ENCODE measurements at regions not wholly inside any gene's neighbourhood (a gene's known extent, or its start where the extent isn't known, plus 50 kb on each side); places are given as distances from the start of the nearest gene placed in this dataset.

GRCh38 chr13:20342311-20342710, 110.2 kb upstream of the GJB6 start:
- no peak for TF ChIP-seq ZFX (IDR thresholded peaks at IDR 0.05)
- TF ChIP-seq, protein P1, sequence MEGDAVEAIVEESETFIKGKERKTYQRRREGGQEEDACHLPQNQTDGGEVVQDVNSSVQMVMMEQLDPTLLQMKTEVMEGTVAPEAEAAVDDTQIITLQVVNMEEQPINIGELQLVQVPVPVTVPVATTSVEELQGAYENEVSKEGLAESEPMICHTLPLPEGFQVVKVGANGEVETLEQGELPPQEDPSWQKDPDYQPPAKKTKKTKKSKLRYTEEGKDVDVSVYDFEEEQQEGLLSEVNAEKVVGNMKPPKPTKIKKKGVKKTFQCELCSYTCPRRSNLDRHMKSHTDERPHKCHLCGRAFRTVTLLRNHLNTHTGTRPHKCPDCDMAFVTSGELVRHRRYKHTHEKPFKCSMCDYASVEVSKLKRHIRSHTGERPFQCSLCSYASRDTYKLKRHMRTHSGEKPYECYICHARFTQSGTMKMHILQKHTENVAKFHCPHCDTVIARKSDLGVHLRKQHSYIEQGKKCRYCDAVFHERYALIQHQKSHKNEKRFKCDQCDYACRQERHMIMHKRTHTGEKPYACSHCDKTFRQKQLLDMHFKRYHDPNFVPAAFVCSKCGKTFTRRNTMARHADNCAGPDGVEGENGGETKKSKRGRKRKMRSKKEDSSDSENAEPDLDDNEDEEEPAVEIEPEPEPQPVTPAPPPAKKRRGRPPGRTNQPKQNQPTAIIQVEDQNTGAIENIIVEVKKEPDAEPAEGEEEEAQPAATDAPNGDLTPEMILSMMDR (conservative IDR thresholded peaks at IDR 0.05) = no peak
- H3K27ac ChIP-seq = peak overlapping the region; percentile 44

DNA sequence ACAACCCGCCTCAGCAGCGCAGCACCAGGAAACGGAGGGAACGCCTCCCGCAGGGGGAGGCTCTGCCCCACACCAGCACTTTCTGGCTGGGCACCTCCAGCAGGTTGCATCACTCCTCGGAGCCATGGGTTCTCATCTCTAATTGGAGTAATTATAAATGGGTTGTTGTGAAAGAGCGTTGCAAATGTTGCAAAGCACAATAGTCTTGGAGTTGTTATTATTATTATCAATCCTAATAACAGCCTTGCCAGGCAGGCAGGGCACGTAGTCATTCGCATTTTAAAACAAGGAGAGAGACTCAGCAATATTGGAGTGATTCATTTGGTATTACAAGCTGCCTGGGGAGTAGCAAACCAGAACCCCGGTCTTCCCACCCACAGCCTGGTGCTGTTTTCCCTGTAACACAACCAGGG, 108.6 kb upstream of the GJB6 start:
- TF ChIP-seq ZFX (IDR thresholded peaks at IDR 0.05) = no peak
- TF ChIP-seq, protein P1 (conservative IDR thresholded peaks at IDR 0.05) = no peak

DNA sequence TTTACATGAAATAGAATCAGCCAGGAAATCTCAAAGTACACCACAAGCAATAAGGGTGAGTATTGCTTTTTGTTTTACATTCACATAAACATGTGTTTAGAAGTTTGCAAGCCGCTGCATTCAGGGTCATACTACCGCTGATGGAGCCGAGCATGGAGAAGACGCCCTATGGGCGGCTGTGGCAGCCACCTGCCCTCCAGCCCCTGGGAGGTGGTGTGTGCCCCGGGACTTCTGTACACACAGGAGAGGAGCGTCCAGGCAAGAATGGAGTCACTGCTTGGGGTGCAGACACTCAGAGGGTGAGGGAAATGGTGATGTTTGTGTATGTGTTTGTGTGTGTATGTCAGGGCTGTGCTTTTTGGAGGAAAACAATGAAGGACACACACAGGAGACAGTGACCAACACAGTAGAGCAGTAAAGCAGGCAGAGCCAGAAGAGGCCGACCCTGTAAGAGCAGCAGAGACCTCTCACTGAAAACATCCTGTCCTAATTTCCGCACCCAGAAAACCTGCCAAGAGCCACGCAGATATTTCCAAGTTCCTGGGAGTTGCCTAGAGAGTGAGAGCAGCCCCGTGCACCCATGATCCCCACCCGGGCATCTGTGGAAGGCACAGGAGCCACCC, 108.1 kb upstream of the GJB6 start:
- no peak overlapping the region for H3K27ac ChIP-seq
- TF ChIP-seq, protein P1 (conservative IDR thresholded peaks at IDR 0.05) = no peak
- no peak for TF ChIP-seq ZFX (IDR thresholded peaks at IDR 0.05)

More for the DNA sequence above, 108.6 kb upstream of the GJB6 start:
- H3K27ac ChIP-seq = no peak overlapping the region

DNA sequence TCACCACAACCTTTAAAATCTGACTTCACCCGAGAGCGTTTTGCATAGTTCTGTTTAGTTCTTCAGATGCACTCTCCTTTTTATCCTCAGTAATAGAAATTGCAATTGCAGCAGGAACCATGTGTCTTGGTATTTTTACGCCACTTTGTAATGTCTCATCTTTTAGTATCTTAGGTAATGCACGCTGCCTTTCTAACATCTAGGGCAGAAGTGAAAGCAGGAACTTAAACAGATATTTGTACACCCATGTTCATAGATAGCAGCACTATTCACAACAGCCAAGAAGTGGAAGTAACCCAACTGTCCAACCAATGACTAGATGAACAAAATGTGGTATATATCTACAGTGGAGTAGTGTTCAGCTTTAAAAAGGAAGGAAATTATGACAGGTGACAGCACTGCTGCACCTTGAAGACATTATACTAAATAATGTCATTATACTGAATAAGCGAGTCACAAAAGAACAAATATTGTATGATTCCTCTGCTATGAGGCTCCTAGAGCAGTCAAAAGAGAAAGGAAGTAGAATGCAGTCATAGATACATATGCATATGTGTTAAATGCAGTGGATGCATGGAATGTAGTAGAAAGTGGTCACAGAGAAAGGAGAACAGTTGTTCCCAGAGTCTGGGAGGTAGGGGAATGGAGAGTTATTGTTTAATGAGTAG, 105.9 kb upstream of the GJB6 start:
- TF ChIP-seq, protein P1 (conservative IDR thresholded peaks at IDR 0.05) = no peak
- TF ChIP-seq ZFX (IDR thresholded peaks at IDR 0.05) = no peak
- H3K27ac ChIP-seq = no peak overlapping the region

GRCh38 chr13:20336761-20337160, 104.6 kb upstream of the GJB6 start:
- TF ChIP-seq, protein P1 (conservative IDR thresholded peaks at IDR 0.05) = no peak
- TF ChIP-seq ZFX (IDR thresholded peaks at IDR 0.05) = no peak
- no peak overlapping the region for H3K27ac ChIP-seq

DNA sequence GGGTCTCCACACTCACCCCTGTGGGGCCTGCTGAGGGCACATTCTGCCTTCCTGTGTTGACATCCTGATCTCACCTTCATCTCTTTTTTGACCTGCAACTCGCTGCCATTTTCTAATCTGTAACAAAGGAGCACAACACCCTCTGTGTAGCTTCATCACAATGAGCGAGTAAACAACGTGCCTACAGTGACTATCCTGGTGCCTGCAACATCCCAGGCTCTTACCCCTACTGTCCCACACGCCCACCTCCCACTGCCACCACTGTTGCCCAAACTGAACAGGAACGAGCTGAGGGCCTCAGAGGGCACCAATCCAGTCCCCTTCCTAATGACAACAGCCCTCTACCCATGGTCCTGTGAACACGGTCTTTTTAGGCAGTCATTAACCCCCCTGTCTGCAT, 102.2 kb upstream of the GJB6 start:
- no peak for TF ChIP-seq ZFX (IDR thresholded peaks at IDR 0.05)
- TF ChIP-seq, protein P1 (conservative IDR thresholded peaks at IDR 0.05) = no peak

DNA sequence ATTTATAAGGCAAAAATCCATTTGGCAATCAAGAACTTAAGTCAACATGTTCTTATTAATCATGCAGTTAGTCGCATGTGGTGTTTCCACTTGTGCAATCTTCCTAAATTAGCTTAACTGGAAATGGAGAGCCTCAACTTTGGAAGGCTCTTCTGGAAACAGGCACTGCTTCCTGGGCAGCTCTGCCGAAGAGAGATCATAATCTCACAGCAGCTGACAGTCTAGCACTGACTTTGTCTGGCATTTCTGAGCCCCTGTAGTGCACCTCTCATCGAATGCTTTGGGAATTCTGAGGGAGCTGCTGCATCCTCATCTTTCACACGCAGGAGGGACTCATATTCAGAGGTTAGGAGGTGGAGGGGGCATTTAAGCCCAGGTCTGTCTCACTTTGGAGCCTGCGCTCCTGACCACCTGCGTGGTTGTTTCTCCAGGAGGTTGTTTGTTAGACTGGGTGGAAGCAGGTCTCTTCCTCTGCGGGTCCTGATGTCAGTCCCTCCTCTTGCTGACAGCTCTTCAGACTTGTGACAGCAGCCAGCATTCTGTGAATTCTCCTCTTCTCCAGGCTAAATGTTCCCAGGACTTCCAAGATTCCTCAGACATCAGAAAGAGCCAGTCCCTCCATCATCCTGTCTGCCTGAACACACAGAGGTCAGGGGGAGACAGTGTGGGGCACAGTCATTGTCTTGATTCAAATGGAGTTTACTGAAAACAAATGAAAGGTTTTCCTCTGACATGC, 100.4 kb upstream of the GJB6 start:
- H3K27ac ChIP-seq = no peak overlapping the region
- no peak for TF ChIP-seq ZFX (IDR thresholded peaks at IDR 0.05)
- TF ChIP-seq, protein P1 (conservative IDR thresholded peaks at IDR 0.05) = no peak

More for the DNA sequence above, 102.2 kb upstream of the GJB6 start:
- H3K27ac ChIP-seq = no peak overlapping the region

Measured in C4-2B (cell line).